Kidney (tissue), 13 donors: ENCODE measurements at regions not wholly inside any gene's neighbourhood (a gene's known extent, or its start where the extent isn't known, plus 50 kb on each side); places are given as distances from the start of the nearest gene placed in this dataset.

ENCODE experiments used
- DNase-seq, 5 donors: peaks; one replicate each; pipeline ENCODE4 v3.0.0-alpha.2; 2013 to 2020
- FAIRE-seq: peaks from 2 replicates; lab custom pipeline; 2012; peaks lifted over from hg19 to GRCh38; lab: Jason Lieb, UNC
- H3K27ac ChIP-seq, 2 donors: one replicate each; pipeline ENCODE4 v1.7.0; 2013; ENCODE audit warnings: low read depth in 2 of 2, low read length in 2 of 2, inconsistent platforms in 1 of 2
- H3K27me3 ChIP-seq: one replicate; pipeline ENCODE4 v1.7.1; 2013; ENCODE audit warnings: low read length, inconsistent platforms; ENCODE audit not compliant: control insufficient read depth, insufficient read depth
- H3K36me3 ChIP-seq, 3 donors: one replicate each; pipeline versions ENCODE4 v1.7.0 to v1.7.1; 2013; ENCODE audit warnings: low read length in 3 of 3, control low read depth in 1 of 3, inconsistent platforms in 1 of 3; ENCODE audit not compliant: insufficient read depth in 3 of 3, control insufficient read depth in 2 of 3
- H3K4me1 ChIP-seq, 3 donors: one replicate each; pipeline versions ENCODE4 v1.7.0 to v1.7.1; 2013; ENCODE audit warnings: low read length in 3 of 3, inconsistent platforms in 1 of 3, low read depth in 1 of 3; ENCODE audit not compliant: control insufficient read depth in 2 of 3, insufficient read depth in 2 of 3
- H3K4me3 ChIP-seq, 3 donors: one replicate each; pipeline versions ENCODE4 v1.7.0 to v1.8.1; 2013; ENCODE audit warnings: low read length in 3 of 3, control low read depth in 1 of 3, inconsistent platforms in 1 of 3
- H3K9ac ChIP-seq, 3 donors: one replicate each; pipeline versions ENCODE4 v1.7.0 to v1.7.1; 2013; ENCODE audit warnings: low read length in 3 of 3, control low read depth in 1 of 3, inconsistent platforms in 1 of 3
- H3K9me3 ChIP-seq, 3 donors: one replicate each; pipeline versions ENCODE4 v1.7.0 to v1.7.1; 2013; ENCODE audit warnings: low read length in 3 of 3, control low read depth in 1 of 3, inconsistent platforms in 1 of 3; ENCODE audit not compliant: control insufficient read depth in 2 of 3, insufficient read depth in 1 of 3
- intact Hi-C: fragments of 100-400 bp; cut with DNase I; formaldehyde crosslinking; loops from one replicate; pipeline ENCODE4 v1.11.1; 2022
- TF ChIP-seq, protein P1 (sequence below): IDR thresholded peaks from 3 replicates; pipeline ENCODE4 v1.5.1; 2012; ENCODE audit warnings: mild to moderate bottlenecking, moderate library complexity, borderline replicate concordance; ENCODE audit not compliant: insufficient read depth; ENCODE audit errors: extremely low read depth
- donor health status: control.
- donor health status: control.
- donor health status: control.
- donor health status: control.
- donor health status: control.
- donor health status: DM: yes; HTN: yes; CAD: no.
- donor health status: Normal renal cell carcinoma (clear cell type).

DNA sequence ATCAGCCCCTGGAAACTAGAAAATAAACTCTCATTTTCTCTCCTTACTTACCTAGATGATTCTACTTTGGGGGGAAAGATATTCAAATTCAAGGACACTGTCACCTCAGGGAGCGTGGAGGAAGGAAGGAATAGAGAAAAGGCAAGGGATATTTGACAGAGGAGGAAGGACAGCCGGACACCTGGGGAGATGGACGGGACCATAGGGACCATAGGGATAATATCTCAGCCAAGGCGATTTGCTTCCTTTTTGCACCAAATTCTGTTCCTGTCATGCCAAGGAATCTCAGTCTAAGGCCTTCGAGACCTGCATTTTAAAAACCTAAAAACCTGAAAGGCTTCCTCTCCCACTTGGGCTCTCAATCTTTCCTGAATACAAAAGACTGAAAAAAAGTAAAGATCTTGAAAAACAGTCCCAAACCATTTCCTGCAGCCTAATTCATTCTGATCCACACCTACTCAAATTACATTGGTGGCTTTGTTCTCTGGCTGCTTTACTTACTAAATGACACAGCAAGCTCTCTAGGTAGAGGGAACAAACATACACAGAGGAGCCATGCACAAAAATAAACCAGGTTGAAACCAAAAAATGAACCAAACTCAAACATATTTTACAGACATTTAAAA, 73.9 kb upstream of the SLC24A5 start:
- no peak for FAIRE-seq
- no peaks in the 10 kb centered on the region for H3K9me3 ChIP-seq
- peak in 2 of 5 donors; percentile 51 to 53 for DNase-seq
- H3K27me3 ChIP-seq, result no peaks in the 10 kb centered on the region
- intact Hi-C loops, result no loop called here
- no peaks in the 10 kb centered on the region for H3K4me1 ChIP-seq
- no peak overlapping the region for H3K4me3 ChIP-seq
- no peak overlapping the region for H3K9ac ChIP-seq
- no peaks in the 10 kb centered on the region for H3K36me3 ChIP-seq
- TF ChIP-seq, protein P1, sequence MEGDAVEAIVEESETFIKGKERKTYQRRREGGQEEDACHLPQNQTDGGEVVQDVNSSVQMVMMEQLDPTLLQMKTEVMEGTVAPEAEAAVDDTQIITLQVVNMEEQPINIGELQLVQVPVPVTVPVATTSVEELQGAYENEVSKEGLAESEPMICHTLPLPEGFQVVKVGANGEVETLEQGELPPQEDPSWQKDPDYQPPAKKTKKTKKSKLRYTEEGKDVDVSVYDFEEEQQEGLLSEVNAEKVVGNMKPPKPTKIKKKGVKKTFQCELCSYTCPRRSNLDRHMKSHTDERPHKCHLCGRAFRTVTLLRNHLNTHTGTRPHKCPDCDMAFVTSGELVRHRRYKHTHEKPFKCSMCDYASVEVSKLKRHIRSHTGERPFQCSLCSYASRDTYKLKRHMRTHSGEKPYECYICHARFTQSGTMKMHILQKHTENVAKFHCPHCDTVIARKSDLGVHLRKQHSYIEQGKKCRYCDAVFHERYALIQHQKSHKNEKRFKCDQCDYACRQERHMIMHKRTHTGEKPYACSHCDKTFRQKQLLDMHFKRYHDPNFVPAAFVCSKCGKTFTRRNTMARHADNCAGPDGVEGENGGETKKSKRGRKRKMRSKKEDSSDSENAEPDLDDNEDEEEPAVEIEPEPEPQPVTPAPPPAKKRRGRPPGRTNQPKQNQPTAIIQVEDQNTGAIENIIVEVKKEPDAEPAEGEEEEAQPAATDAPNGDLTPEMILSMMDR, result no peak
- H3K27ac ChIP-seq, result no peak overlapping the region

- H3K9ac ChIP-seq, result no peak overlapping the region
- DNase-seq (no peak), FAIRE-seq (no peak)
- H3K27ac ChIP-seq, result no peak overlapping the region
- no peaks in the 10 kb centered on the region for H3K4me1 ChIP-seq
- intact Hi-C loops, result no loop called here
- TF ChIP-seq, protein P1, result no peak
- no peaks in the 10 kb centered on the region for H3K27me3 ChIP-seq
- no peaks in the 10 kb centered on the region for H3K36me3 ChIP-seq
- no peaks in the 10 kb centered on the region for H3K9me3 ChIP-seq
- H3K4me3 ChIP-seq, result no peak overlapping the region
Observed at GRCh38 chr15:48049736-48050135, 71.1 kb upstream of the SLC24A5 start.

- FAIRE-seq, result no peak
- H3K9me3 ChIP-seq, result no peaks in the 10 kb centered on the region
- no peak overlapping the region for H3K4me3 ChIP-seq
- H3K4me1 ChIP-seq, result no peaks in the 10 kb centered on the region
- H3K9ac ChIP-seq, result no peak overlapping the region
- no peaks in the 10 kb centered on the region for H3K27me3 ChIP-seq
- no peaks in the 10 kb centered on the region for H3K36me3 ChIP-seq
- TF ChIP-seq, protein P1, result no peak
- H3K27ac ChIP-seq, result no peak overlapping the region
- DNase-seq, result no peak
- intact Hi-C loops, result no loop called here
Observed at GRCh38 chr15:48052946-48053345, 67.8 kb upstream of the SLC24A5 start.

DNA sequence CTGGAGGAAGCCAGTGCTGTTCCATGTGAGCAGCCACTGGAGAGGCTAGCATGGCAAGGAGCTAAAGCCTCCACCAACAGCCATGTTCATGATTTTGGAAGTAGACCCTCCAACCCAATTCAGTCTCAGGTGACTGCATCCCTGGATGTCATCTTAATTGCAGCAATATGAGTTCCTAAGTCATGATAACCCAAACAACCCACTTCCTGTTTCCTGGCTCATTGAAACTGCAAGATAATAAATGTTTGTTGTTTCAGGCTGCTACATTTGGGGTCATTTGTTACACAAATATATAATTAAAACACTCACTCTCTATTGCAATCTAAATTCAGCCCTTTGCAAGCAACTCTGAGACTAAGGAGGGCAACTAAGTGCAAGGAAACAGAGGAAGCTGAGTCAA, 62.4 kb upstream of the SLC24A5 start:
- TF ChIP-seq, protein P1, result no peak
- no peak for FAIRE-seq

More for the DNA sequence above, 62.4 kb upstream of the SLC24A5 start:
- intact Hi-C loops, result no loop called here
- Histone ChIP-seq H3K9ac (no peak overlapping the region), H3K4me1 (no peaks in the 10 kb centered on the region), H3K27me3 (no peaks in the 10 kb centered on the region), H3K36me3 (no peaks in the 10 kb centered on the region), H3K9me3 (no peaks in the 10 kb centered on the region), H3K27ac (no peak overlapping the region), H3K4me3 (no peak overlapping the region)
- no peak for DNase-seq
